ENCODE measurements at regions not wholly inside any gene's neighbourhood (a gene's known extent, or its start where the extent isn't known, plus 50 kb on each side); places are given as distances from the start of the nearest gene placed in this dataset.

- TF ChIP-seq, protein P1, sequence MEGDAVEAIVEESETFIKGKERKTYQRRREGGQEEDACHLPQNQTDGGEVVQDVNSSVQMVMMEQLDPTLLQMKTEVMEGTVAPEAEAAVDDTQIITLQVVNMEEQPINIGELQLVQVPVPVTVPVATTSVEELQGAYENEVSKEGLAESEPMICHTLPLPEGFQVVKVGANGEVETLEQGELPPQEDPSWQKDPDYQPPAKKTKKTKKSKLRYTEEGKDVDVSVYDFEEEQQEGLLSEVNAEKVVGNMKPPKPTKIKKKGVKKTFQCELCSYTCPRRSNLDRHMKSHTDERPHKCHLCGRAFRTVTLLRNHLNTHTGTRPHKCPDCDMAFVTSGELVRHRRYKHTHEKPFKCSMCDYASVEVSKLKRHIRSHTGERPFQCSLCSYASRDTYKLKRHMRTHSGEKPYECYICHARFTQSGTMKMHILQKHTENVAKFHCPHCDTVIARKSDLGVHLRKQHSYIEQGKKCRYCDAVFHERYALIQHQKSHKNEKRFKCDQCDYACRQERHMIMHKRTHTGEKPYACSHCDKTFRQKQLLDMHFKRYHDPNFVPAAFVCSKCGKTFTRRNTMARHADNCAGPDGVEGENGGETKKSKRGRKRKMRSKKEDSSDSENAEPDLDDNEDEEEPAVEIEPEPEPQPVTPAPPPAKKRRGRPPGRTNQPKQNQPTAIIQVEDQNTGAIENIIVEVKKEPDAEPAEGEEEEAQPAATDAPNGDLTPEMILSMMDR (IDR thresholded peaks at IDR 0.05): no peak
- no peak for TF ChIP-seq POLR2A (IDR thresholded peaks at IDR 0.05)
- no peak for TF ChIP-seq EP300 (IDR thresholded peaks at IDR 0.05)
Measured at GRCh38 chr5:2914981-2915484, 163.6 kb upstream of the IRX2 start.

Measured in tibial nerve (tissue), 4 donors.